Fibroblast of mammary gland (primary cell): ENCODE measurements at regions not wholly inside any gene's neighbourhood (a gene's known extent, or its start where the extent isn't known, plus 50 kb on each side); places are given as distances from the start of the nearest gene placed in this dataset.
"Not testable (repeated sequence)": the region's sequence is repeated elsewhere in the genome, so short reads cannot be mapped to it uniquely, and the experiment has no call there.

Experiments
- DNase-seq: peaks from one replicate; pipeline ENCODE4 v3.0.0-alpha.2; 2010; ENCODE audit warnings: low read depth
- H3K4me3 ChIP-seq: 2 replicates; pipeline ENCODE4 v1.5.1; 2011; ENCODE audit warnings: low read depth, mild to moderate bottlenecking, low read length, moderate library complexity; ENCODE audit not compliant: control insufficient read depth

GRCh38 chr1:149157409-149157808 is 54.1 kb upstream of the NBPF9 start:
- DNase-seq, H3K4me3 ChIP-seq: not testable (repeated sequence)

GRCh38 chr1:149158308-149158707 is 55.0 kb upstream of the NBPF9 start:
- not testable (repeated sequence) for H3K4me3 ChIP-seq, DNase-seq

GRCh38 chr1:149163063-149163444 is 59.7 kb upstream of the NBPF9 start:
- H3K4me3 ChIP-seq: peak overlapping the region; percentile 22
- not testable (repeated sequence) for DNase-seq

DNA sequence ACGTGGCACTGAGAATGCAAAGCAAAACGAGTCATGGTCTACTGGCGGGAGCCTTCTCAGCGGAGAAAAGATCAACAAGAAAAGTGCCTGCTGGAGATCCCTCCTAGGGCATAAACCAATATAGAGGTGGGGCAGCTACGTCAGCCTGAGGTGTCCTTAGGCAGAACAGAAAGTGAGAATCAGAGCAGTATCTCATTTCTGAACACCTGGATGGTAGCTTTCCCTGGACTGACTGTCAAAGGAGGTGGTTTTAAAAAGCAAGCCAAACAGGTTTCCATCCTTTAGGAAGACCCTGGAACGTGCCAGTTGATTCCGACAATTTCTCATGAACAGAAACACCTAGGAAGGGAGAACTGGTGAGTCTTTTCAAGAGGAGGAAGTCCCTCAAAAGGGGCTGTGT is 71.4 kb upstream of the NBPF9 start:
- DNase-seq, H3K4me3 ChIP-seq: not testable (repeated sequence)

- H3K4me3 ChIP-seq: peak overlapping the region; percentile 28
- not testable (repeated sequence) for DNase-seq
These were observed 72.5 kb upstream of the NBPF9 start for GRCh38 chr1:149175812-149176211.

- peak; percentile 18 for DNase-seq
- peak overlapping the region; percentile 52 for H3K4me3 ChIP-seq
These were observed 73.3 kb upstream of the NBPF9 start for GRCh38 chr1:149176453-149177316.

- DNase-seq, H3K4me3 ChIP-seq: not testable (repeated sequence)
These were observed 87.4 kb upstream of the NBPF9 start for GRCh38 chr1:149190742-149191141.

- not testable (repeated sequence) for H3K4me3 ChIP-seq, DNase-seq
These were observed 93.3 kb upstream of the NBPF9 start for GRCh38 chr1:149196651-149197050.

GRCh38 chr1:149200567-149200966 is 97.2 kb upstream of the NBPF9 start:
- peak; percentile 78 for DNase-seq

DNA sequence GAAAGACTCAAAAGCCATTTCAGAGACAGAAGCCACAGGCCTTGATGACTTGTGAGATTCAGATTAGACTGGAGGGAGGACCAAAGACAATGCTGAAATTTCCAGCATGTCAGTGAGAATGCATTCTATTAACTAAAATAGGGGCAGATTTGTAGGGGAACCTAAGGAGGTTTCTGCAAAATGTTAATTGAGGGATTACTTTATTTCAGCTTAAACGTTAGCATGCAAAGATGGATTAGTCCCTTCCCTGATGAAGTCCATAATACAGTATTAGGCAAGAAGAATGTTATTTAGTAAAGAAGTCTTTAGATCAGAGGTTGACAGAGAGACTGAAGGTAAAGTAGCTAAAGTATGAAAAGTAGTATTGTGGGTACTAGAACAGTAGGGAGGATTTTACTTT is 98.9 kb upstream of the NBPF9 start:
- DNase-seq, H3K4me3 ChIP-seq: not testable (repeated sequence)

More at GRCh38 chr1:149200567-149200966, 97.2 kb upstream of the NBPF9 start:
- not testable (repeated sequence) for H3K4me3 ChIP-seq

DNA sequence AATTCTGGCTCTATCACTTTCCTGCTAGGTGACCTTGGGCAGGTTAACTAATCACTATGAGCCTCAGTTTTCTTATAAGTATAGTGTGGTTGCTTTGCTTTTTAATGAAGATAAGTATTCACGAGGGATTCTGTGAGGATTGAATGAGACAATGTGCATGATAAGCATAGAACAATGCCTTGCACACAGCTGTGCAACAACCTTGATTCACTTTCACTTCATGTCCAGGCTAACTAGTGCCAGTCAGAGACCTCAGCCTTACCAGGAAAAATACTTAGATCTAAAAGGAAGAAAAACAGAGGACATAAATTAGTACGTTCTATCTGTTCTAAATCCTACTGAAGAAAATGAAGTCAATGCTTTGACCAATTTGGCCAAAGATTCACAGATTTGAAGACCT is 101.0 kb upstream of the NBPF9 start:
- not testable (repeated sequence) for H3K4me3 ChIP-seq, DNase-seq

DNA sequence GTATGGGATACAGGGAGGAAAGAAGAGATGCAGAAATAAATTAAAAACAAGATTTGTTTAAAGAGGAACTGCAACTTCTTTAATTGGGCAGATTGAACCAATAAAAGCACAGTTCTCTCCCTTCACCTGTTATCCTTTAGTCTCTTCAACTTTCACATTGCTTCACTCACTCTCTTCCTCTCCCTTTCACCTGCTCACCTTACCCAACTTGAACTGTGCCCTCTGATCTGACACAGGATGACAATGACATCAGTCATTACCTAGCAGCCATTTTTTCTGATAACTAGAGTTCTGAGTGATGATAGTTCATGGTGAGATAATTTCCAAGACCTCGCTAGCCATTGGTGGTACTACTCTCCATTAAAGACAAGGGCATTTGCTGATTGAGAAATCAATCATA is 105.5 kb upstream of the NBPF9 start:
- not testable (repeated sequence) for H3K4me3 ChIP-seq, DNase-seq

DNA sequence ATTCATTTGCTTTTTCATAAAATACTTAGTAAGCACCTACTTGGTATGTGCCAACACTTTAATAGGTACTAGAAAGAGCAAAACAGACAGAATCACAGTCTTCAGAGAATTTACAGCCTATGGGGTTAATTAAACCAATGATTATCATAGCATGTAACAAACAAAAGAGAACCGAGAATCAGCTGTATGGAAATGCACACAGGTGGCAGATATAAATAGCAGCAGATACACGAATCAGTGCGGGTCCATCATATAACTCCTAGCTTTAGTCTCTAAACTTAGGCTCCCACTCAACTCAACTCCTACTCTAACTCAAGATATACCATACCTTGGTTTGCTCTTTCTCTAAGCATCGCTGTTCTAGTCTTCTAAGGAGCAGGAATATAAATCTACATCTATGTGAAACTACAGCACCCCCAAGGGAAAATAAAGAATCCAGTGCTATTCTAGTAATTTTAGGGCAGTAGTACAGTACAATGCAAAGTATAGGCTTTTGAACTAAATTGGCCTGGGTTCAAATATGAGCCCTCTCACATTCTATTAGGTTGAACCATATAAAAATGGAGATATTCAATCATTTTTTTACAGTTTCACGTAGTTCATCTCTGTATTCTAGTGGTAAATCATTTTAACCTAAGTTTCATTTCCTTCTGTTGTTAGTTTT is 108.5 kb upstream of the NBPF9 start:
- DNase-seq, H3K4me3 ChIP-seq: not testable (repeated sequence)

- DNase-seq, H3K4me3 ChIP-seq: not testable (repeated sequence)
These were observed 109.6 kb upstream of the NBPF9 start for GRCh38 chr1:149212946-149213345.

GRCh38 chr1:149213673-149214072 is 110.3 kb upstream of the NBPF9 start:
- not testable (repeated sequence) for DNase-seq, H3K4me3 ChIP-seq

- DNase-seq: peak; percentile 9
- not testable (repeated sequence) for H3K4me3 ChIP-seq
These were observed 115.0 kb upstream of the NBPF9 start for GRCh38 chr1:149218080-149218988.

- DNase-seq, H3K4me3 ChIP-seq: not testable (repeated sequence)
These were observed 116.2 kb upstream of the NBPF9 start for GRCh38 chr1:149219539-149219938.

DNA sequence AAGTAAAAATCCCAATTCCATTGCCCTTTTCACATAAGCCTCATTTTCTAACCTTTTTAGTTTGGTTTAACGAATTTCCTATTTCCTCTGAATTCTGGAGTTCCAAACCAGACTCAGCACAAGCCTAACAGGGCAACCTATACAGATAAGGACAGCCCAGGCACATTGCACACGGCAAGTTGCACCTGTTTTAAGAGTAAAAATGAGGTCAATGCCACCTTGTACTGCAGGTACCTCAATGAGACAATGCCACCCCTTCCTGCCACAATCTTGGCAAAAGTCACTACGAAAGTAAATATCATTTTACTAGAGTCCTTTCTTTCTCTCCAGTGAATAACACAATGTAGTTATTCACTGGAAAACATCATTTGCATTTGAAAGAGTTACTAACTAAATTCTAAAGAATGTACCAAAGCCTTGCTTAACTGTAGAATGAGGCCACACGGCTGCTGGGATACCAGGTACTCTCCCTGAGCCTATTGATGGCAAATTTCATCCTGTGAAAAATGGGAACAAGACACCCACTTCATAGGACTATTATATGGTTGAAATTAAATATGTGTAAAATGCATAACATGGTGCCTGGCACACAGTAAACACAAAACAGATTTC is 117.2 kb upstream of the NBPF9 start:
- not testable (repeated sequence) for H3K4me3 ChIP-seq, DNase-seq
